ENCODE measurements at regions not wholly inside any gene's neighbourhood (a gene's known extent, or its start where the extent isn't known, plus 50 kb on each side); places are given as distances from the start of the nearest gene placed in this dataset.

GRCh38 chr2:212745359-212745758 is 206.8 kb upstream of the ERBB4 start:
- Histone ChIP-seq H3K4me1 (no peaks in the 10 kb centered on the region), H3K9me3 (no peaks in the 10 kb centered on the region), H3K4me3 (no peak overlapping the region), H3K27ac (no peak overlapping the region), H3K27me3 (no peaks in the 10 kb centered on the region), H3K36me3 (no peaks in the 10 kb centered on the region)
- intact Hi-C loops (cut with DNase I) = no loop called here
- DNase-seq = no peak
- TF ChIP-seq POLR2A (IDR thresholded peaks at IDR 0.05) = no peak
- TF ChIP-seq, protein P1, sequence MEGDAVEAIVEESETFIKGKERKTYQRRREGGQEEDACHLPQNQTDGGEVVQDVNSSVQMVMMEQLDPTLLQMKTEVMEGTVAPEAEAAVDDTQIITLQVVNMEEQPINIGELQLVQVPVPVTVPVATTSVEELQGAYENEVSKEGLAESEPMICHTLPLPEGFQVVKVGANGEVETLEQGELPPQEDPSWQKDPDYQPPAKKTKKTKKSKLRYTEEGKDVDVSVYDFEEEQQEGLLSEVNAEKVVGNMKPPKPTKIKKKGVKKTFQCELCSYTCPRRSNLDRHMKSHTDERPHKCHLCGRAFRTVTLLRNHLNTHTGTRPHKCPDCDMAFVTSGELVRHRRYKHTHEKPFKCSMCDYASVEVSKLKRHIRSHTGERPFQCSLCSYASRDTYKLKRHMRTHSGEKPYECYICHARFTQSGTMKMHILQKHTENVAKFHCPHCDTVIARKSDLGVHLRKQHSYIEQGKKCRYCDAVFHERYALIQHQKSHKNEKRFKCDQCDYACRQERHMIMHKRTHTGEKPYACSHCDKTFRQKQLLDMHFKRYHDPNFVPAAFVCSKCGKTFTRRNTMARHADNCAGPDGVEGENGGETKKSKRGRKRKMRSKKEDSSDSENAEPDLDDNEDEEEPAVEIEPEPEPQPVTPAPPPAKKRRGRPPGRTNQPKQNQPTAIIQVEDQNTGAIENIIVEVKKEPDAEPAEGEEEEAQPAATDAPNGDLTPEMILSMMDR (IDR thresholded peaks at IDR 0.05) = no peak

DNA sequence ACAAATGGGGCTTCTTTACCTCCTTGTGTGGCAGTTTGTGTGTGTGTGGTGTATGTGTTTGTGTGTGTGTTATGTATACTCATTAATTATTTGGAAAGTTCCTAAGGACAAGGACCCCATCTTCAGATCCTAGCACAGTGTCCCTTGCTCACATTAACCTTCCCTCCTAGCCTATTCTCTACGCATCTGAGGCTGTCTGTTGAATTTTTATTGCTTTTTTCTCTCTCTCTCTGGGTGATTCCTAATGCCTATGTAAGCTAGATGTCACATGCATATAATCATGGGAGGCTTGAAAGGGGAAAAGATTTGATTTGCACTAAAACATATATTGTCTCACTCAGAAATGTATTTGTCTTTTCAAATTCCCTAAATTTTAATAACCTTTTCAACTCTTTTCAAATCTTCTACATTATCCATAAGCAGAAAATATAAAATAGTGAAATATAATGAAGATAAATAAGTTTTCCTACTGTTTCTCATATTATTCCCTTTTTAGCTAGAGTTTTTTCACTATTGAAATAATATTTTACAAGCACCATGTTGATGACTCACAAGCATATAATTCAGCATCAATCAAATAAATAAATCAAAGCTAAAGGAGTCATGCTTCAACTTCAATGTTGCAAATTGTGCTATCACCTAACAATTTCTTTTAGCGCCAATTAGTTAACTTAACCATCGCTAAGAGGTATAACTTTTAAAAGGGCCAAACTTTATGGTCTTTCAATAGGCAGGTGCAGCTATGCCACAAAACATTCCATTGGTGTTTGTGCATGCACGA is 199.0 kb upstream of the ERBB4 start:
- Histone ChIP-seq H3K4me1 (no peaks in the 10 kb centered on the region), H3K4me3 (no peak overlapping the region), H3K27ac (no peak overlapping the region), H3K27me3 (no peaks in the 10 kb centered on the region), H3K36me3 (no peaks in the 10 kb centered on the region), H3K9me3 (no peaks in the 10 kb centered on the region)
- intact Hi-C loops (cut with DNase I) = no loop called here
- TF ChIP-seq, protein P1 (IDR thresholded peaks at IDR 0.05) = no peak
- TF ChIP-seq POLR2A (IDR thresholded peaks at IDR 0.05) = no peak
- no peak for DNase-seq
- WGBS, 2 donors = 66 to 69% methylated on average over 4 of the region's 4 CpGs

GRCh38 chr2:212736385-212736726 is 197.8 kb upstream of the ERBB4 start:
- no peak overlapping the region for H3K4me3 ChIP-seq
- 80 to 81% methylated on average over 1 of the region's 1 CpG for WGBS, 2 donors
- H3K9me3 ChIP-seq = no peaks in the 10 kb centered on the region
- no peaks in the 10 kb centered on the region for H3K36me3 ChIP-seq
- TF ChIP-seq, protein P1 (IDR thresholded peaks at IDR 0.05) = no peak
- TF ChIP-seq POLR2A (IDR thresholded peaks at IDR 0.05) = no peak
- intact Hi-C loops (cut with DNase I) = no loop called here
- H3K4me1 ChIP-seq = no peaks in the 10 kb centered on the region
- H3K27me3 ChIP-seq = no peaks in the 10 kb centered on the region
- H3K27ac ChIP-seq = no peak overlapping the region
- DNase-seq = no peak

DNA sequence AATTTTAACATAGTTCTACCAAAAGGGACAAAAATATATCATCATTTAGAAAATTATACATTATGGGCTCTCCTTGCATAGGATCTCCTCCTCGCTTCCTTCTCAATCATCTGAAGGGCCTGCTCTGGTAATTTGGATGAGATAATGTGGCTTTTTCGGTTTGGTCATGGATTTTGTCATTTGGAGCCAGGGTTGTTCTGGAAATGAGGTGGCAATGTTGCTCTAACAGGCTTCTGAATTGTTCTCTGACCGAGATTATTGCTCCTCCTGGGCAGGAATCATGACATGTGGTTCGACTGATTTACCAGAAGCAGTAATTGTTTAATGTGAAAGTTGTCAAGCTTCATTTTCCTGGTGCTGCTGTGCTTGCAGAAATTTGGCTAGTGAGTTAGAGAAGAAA is 194.7 kb upstream of the ERBB4 start:
- no peak for DNase-seq
- Histone ChIP-seq H3K4me1 (no peaks in the 10 kb centered on the region), H3K4me3 (no peak overlapping the region), H3K27ac (no peak overlapping the region), H3K9me3 (no peaks in the 10 kb centered on the region), H3K36me3 (no peaks in the 10 kb centered on the region), H3K27me3 (no peaks in the 10 kb centered on the region)
- TF ChIP-seq, protein P1 (IDR thresholded peaks at IDR 0.05) = no peak
- TF ChIP-seq POLR2A (IDR thresholded peaks at IDR 0.05) = no peak
- intact Hi-C loops (cut with DNase I) = no loop called here
- WGBS, 2 donors = 75 to 77% methylated on average over 4 of the region's 4 CpGs

DNA sequence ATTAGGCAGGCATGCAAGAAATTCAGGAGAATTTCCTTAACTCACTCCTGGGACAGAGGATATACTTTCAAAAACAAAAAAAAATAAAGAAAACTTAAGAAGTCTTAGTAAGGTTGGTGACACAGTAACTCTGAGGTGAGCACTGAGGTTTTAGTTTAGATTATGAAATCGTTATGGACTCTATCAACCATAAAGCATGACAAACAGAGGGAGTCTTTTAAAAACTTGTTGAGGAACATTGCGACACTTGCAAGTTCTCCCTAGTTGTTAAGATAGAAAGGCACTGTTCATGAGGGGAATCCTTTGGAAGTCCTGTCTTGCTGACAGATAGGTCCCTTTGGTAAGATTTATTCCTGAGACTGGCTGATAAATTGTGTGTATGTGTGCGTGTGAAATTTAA is 194.3 kb upstream of the ERBB4 start:
- Histone ChIP-seq H3K9me3 (no peaks in the 10 kb centered on the region), H3K4me3 (no peak overlapping the region), H3K36me3 (no peaks in the 10 kb centered on the region), H3K27me3 (no peaks in the 10 kb centered on the region), H3K27ac (no peak overlapping the region), H3K4me1 (no peaks in the 10 kb centered on the region)
- no peak for DNase-seq
- TF ChIP-seq, protein P1 (IDR thresholded peaks at IDR 0.05) = no peak
- TF ChIP-seq POLR2A (IDR thresholded peaks at IDR 0.05) = no peak
- WGBS, 2 donors = 80 to 81% methylated on average over 3 of the region's 3 CpGs
- intact Hi-C loops (cut with DNase I) = no loop called here

Measured in esophagus squamous epithelium (tissue), 5 donors.